ENCODE measurements at regions not wholly inside any gene's neighbourhood (a gene's known extent, or its start where the extent isn't known, plus 50 kb on each side); places are given as distances from the start of the nearest gene placed in this dataset.

GRCh38 chr14:86722612-86723253, 1192.8 kb downstream of the FLRT2 start (continued):
- TF ChIP-seq ELF3 (CRISPR knock-in tag; IDR thresholded peaks at IDR 0.05): peak; percentile 55
- no peak for TF ChIP-seq CCDC6 (CRISPR knock-in tag; IDR thresholded peaks at IDR 0.05)
- TF ChIP-seq KLF13 (CRISPR knock-in tag; IDR thresholded peaks at IDR 0.05): no peak
- 0 out of 2 replicates have a peak, but pooled peaks have one; percentile 23 for TF ChIP-seq ZFP1 (CRISPR knock-in tag; IDR thresholded peaks at IDR 0.05)
- no peak for TF ChIP-seq ZNF496 (CRISPR knock-in tag; IDR thresholded peaks at IDR 0.05; ENCODE audit: insufficient replicate concordance)
- TF ChIP-seq BORCS8-MEF2B (CRISPR knock-in tag; IDR thresholded peaks at IDR 0.05): no peak
- no peak for TF ChIP-seq ZNF577 (CRISPR knock-in tag; IDR thresholded peaks at IDR 0.05; ENCODE audit: borderline replicate concordance, low read depth)
- no peak for TF ChIP-seq ZNF136 (CRISPR knock-in tag; IDR thresholded peaks at IDR 0.05; ENCODE audit: low read depth)
- TF ChIP-seq ATF7 (IDR thresholded peaks at IDR 0.05): no peak
- no peak for TF ChIP-seq ATF7 (CRISPR knock-in tag; IDR thresholded peaks at IDR 0.05)
- 0 out of 2 replicates have a peak, but pooled peaks have one; percentile 13 for TF ChIP-seq KDM6A (CRISPR knock-in tag; IDR thresholded peaks at IDR 0.05; ENCODE audit: low read depth)
- peak; percentile 71 for TF ChIP-seq CREM (IDR thresholded peaks at IDR 0.05)
- no peak for TF ChIP-seq CREM (CRISPR knock-in tag; IDR thresholded peaks at IDR 0.05)
- no peak for TF ChIP-seq ZNF33A (CRISPR knock-in tag; IDR thresholded peaks at IDR 0.05; ENCODE audit: borderline replicate concordance)
- TF ChIP-seq ISL2 (CRISPR knock-in tag; IDR thresholded peaks at IDR 0.05): peak; percentile 38; the same call in 1 of the 2 replicates
- TF ChIP-seq CTCF (CRISPR knock-in tag; IDR thresholded peaks at IDR 0.05): no peak
- peak; percentile 37; the same call in 1 of the 2 replicates for TF ChIP-seq SOX5 (CRISPR knock-in tag; IDR thresholded peaks at IDR 0.05; ENCODE audit: borderline replicate concordance)
- no peak for TF ChIP-seq NR2F1 (CRISPR knock-in tag; IDR thresholded peaks at IDR 0.05)
- TF ChIP-seq ASH2L (IDR thresholded peaks at IDR 0.05; ENCODE audit: insufficient read length, low read depth, low read length): peak; percentile 94
- no peak for TF ChIP-seq ETV6 (CRISPR knock-in tag; conservative IDR thresholded peaks at IDR 0.05)
- no peak for TF ChIP-seq ZFP41 (CRISPR knock-in tag; IDR thresholded peaks at IDR 0.05; ENCODE audit: borderline replicate concordance)
- peak; percentile 16; the same call in 1 of the 2 replicates for TF ChIP-seq FOXP4 (CRISPR knock-in tag; IDR thresholded peaks at IDR 0.05)
- no peak for TF ChIP-seq ZFP82 (CRISPR knock-in tag; IDR thresholded peaks at IDR 0.05; ENCODE audit: borderline replicate concordance)
- TF ChIP-seq CSRNP2 (CRISPR knock-in tag; conservative IDR thresholded peaks at IDR 0.05; ENCODE audit: low read depth): no peak
- no peak for TF ChIP-seq ZNF597 (CRISPR knock-in tag; IDR thresholded peaks at IDR 0.05)
- peak; percentile 87 for TF ChIP-seq NCOA2 (CRISPR knock-in tag; IDR thresholded peaks at IDR 0.05)
